ENCODE measurements at regions not wholly inside any gene's neighbourhood (a gene's known extent, or its start where the extent isn't known, plus 50 kb on each side); places are given as distances from the start of the nearest gene placed in this dataset.

GRCh38 chr13:69641773-69642172, 465.9 kb upstream of the ATXN8OS start:
- no peak for TF ChIP-seq CTCF (IDR thresholded peaks at IDR 0.05; ENCODE audit: insufficient read depth, low read length, poor library complexity, severe bottlenecking)
- no peak for TF ChIP-seq EZH2phosphoT487 (conservative IDR thresholded peaks at IDR 0.05; ENCODE audit: low read length)
